ENCODE measurements at regions not wholly inside any gene's neighbourhood (a gene's known extent, or its start where the extent isn't known, plus 50 kb on each side); places are given as distances from the start of the nearest gene placed in this dataset.

- no peak for TF ChIP-seq CTCF (optimal IDR thresholded peaks at IDR 0.05 in 1 of 3, IDR thresholded peaks at IDR 0.05 in 1 of 3, conservative IDR thresholded peaks at IDR 0.05 in 1 of 3; ENCODE audit: extremely low read depth in 1 of 3, insufficient read depth in 2 of 3, low read length in 3 of 3)
- TF ChIP-seq EZH2 (IDR thresholded peaks at IDR 0.05; ENCODE audit: low read length), result no peak
Observed at GRCh38 chr16:63614429-63614828, 1507.4 kb downstream of the CDH11 start.

Measured in keratinocyte (primary cell).